Cardiac fibroblast (primary cell): ENCODE measurements at regions not wholly inside any gene's neighbourhood (a gene's known extent, or its start where the extent isn't known, plus 50 kb on each side); places are given as distances from the start of the nearest gene placed in this dataset.
"Not testable (repeated sequence)": the region's sequence is repeated elsewhere in the genome, so short reads cannot be mapped to it uniquely, and the experiment has no call there.

Source experiments
- DNase-seq, 2 donors: peaks; one replicate each; pipeline versions ENCODE4 v3.0.0 to v3.0.0-alpha.2; 2010; ENCODE audit warnings: low read depth in 2 of 2
- H3K4me3 ChIP-seq, 2 donors: replicated peaks in 1 of 2; 1 replicate in 1 of 2; 2 replicates in 1 of 2; pipeline ENCODE4 v1.5.1; 2011; ENCODE audit warnings: low read depth in 2 of 2, low read length in 2 of 2, mild to moderate bottlenecking in 2 of 2, moderate library complexity in 1 of 2
- TF ChIP-seq, protein P1 (sequence below): IDR thresholded peaks from one replicate; pipeline ENCODE4 v1.5.1; 2011; ENCODE audit warnings: low read depth, mild to moderate bottlenecking, low read length, inconsistent platforms

DNA sequence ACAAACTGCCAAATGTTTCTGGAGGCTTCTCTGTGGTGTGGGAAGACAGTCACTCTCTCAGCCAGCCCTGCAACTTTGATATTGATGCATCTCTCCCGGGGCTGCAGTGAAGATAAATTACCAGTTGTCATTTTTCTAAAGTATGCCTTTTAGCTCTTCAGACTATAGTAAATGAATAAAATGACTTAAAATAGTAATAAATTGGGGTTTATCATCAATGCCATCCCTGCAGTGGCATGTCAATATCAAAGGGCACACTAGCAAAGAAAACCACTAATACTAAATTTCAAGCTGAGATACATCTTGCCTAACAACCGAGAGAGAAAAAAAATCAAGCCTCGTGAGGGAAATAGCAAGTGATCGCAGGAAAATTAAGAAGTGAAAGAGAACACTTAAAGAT is 749.5 kb upstream of the SLC39A10 start:
- TF ChIP-seq, protein P1, sequence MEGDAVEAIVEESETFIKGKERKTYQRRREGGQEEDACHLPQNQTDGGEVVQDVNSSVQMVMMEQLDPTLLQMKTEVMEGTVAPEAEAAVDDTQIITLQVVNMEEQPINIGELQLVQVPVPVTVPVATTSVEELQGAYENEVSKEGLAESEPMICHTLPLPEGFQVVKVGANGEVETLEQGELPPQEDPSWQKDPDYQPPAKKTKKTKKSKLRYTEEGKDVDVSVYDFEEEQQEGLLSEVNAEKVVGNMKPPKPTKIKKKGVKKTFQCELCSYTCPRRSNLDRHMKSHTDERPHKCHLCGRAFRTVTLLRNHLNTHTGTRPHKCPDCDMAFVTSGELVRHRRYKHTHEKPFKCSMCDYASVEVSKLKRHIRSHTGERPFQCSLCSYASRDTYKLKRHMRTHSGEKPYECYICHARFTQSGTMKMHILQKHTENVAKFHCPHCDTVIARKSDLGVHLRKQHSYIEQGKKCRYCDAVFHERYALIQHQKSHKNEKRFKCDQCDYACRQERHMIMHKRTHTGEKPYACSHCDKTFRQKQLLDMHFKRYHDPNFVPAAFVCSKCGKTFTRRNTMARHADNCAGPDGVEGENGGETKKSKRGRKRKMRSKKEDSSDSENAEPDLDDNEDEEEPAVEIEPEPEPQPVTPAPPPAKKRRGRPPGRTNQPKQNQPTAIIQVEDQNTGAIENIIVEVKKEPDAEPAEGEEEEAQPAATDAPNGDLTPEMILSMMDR, result no peak
- H3K4me3 ChIP-seq, result no peak overlapping the region
- DNase-seq, result no peak

DNA sequence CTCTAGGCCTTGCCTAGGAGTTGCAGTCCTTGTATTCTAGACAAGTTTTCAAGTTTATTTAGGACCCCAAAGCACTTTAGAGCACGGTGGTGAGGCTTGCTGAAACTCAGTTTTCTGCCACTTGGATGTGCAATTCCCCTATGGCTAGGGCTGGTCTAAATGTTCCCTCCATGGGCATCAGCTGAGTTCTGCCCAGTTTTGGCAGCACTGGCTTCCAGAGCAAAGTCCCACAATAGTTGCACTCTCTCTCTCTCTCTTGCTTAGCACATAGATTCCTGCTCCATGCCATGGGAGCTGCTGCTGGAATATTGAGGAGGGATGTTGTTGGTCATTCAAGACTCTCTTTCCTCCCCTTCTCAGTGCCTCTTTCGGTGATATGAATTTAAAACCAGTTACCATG is 760.2 kb upstream of the SLC39A10 start:
- no peak overlapping the region for H3K4me3 ChIP-seq
- no peak for DNase-seq
- TF ChIP-seq, protein P1, result no peak

DNA sequence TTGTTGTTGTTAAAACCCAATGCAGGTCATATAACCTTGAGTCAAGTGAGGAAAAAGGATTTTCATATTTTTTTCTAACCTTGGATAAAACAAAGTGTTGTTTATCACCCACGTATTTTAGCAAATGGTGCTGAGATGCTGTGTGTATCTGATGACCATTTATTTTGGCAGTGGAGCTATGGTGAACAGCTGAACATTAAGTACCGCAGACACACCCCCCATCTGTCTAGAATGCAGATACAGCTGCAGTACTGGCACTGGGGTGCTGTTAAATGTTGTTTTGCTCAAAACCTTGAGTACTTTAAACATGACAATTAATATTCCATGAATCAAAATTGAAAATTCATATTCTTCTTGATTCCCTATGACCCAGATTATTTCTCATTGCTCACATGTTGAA is 773.3 kb upstream of the SLC39A10 start:
- no peak overlapping the region for H3K4me3 ChIP-seq
- no peak for DNase-seq
- TF ChIP-seq, protein P1, result no peak

DNA sequence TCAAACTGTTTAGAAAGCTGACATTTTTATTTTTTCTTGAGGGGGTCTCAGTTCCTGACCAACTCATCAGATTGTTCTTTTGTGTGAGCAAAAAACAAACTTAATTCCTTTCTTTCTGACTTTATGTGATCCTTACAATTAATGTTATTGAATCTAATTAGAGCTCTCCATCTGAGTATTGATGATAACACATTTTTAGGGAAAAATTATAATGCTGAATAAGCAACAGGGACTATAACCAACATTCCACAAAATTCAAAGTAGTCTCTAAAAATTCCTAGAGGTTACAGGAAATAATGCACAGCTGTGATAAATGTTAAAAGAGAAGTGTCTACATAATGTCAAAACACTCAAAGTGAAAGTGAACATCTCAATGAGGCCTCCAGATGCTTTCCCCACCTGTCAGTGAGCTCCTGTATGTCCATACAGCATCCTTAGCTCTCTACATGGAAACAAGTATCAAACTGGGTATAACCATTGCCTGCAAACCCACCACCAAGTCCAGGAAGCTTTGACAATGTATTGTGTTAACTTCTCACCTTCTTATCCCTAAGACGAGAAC is 786.0 kb upstream of the SLC39A10 start:
- no peak for DNase-seq
- TF ChIP-seq, protein P1, result no peak

DNA sequence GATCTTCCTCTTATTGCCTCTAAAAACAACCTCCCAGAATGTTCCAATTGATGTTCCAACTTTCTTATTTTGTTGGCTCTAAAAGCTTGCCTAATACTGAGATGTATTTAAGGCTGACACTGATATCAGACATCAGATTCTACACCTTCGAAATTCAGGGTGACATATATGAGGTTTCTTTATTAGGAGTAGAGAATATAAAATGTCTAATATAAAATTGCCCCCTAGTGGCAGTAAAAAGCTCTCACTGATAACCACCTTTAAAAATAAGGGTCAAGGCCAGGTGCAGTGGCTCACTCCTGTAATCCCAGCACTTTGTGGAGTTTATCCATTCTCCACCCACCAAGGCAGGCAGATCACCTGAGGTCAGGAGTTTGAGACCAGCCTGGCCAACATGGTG is 789.7 kb upstream of the SLC39A10 start:
- H3K4me3 ChIP-seq, result no peak overlapping the region
- DNase-seq, result peak; percentile 1 to 11
- TF ChIP-seq, protein P1, result peak; percentile 39

More for the DNA sequence above, 786.0 kb upstream of the SLC39A10 start:
- no peak overlapping the region for H3K4me3 ChIP-seq

DNA sequence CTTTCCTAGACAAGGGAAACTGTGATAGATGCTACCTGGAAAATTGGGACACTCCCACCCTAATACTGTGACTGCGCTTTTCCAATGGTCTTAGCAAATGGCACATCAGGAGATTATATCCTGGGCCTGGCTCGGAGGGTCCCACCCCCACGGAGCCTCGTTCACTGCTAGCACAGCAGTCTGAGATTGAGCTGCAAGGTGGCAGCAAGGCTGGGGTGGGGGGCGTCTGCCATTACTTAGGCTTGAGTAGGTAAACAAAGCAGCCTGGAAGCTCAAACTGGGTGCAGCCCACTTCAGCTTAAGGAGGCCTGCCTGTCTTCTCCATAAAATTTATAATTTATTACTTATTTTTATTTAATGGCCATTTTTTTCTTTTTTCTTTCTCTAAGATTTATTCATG is 802.1 kb upstream of the SLC39A10 start:
- H3K4me3 ChIP-seq, result no peak overlapping the region
- DNase-seq, result no peak
- TF ChIP-seq, protein P1, result no peak

DNA sequence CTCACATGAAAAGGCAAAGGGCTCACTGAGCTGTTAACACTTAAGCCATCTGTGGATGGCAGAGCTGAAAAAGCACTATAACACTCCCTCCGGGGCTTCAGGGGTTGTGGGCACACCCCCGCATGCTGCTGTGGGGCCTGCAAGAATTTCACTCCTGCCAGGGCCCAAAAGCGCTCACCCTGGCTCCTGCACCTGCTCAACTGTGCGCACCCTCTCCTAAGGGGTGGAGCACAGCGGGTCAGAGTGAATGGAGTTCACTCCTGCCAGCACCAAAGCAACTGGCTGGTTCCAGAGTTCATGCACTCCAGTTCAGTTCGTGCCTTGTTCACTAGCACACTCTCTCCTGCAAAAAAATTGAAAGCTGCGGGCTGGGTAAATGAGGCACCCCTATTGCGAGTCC is 814.2 kb upstream of the SLC39A10 start:
- no peak for DNase-seq
- TF ChIP-seq, protein P1, result no peak
- H3K4me3 ChIP-seq, result no peak overlapping the region

DNA sequence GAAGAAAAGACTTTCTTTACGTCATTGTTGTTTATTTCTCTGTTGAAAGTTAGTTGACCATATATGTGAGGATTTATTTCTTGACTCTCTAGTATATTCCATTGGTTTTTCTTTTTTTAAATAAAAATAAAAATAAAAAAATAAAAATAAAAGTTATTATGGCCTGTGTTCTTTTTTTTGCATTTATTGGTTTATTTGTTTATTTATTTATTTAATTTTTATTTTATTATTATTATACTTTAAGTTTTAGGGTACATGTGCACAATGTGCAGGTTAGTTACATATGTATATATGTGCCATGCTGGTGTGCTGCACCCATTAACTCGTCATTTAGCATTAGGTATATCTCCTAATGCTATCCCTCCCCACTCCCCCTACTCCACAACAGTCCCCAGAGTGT is 822.7 kb upstream of the SLC39A10 start:
- DNase-seq, H3K4me3 ChIP-seq: not testable (repeated sequence)
